Stomach (tissue), 8 donors: ENCODE measurements at regions not wholly inside any gene's neighbourhood (a gene's known extent, or its start where the extent isn't known, plus 50 kb on each side); places are given as distances from the start of the nearest gene placed in this dataset.

Experiments
- DNase-seq, 2 donors: peaks; one replicate each; pipeline versions ENCODE4 v3.0.0 to v3.0.0-alpha.2; 2013 to 2019
- H3K27ac ChIP-seq, 5 donors: fragments of 200-600 bp in 4 of 5; sonication (generic) in 4 of 5; one replicate each; pipeline ENCODE4 v1.5.1; 2013 to 2019; ENCODE audit warnings: mild to moderate bottlenecking in 1 of 5, moderate library complexity in 1 of 5
- H3K27me3 ChIP-seq, 3 donors: fragments of 200-600 bp; sonication (generic); one replicate each; pipeline ENCODE4 v1.5.1; 2017 to 2019; ENCODE audit warnings: mixed run types in 1 of 3
- H3K36me3 ChIP-seq, 4 donors: fragments of 200-600 bp; sonication (generic); 1 replicate in 3 of 4; 2 replicates in 1 of 4; pipeline ENCODE4 v1.5.1; 2016 to 2019
- H3K4me1 ChIP-seq, 4 donors: fragments of 200-600 bp; sonication (generic); one replicate each; pipeline ENCODE4 v1.5.1; 2016 to 2019
- H3K4me3 ChIP-seq, 4 donors: fragments of 200-600 bp; sonication (generic) in 3 of 4; one replicate each; pipeline ENCODE4 v1.5.1; 2016 to 2019; ENCODE audit warnings: mild to moderate bottlenecking in 1 of 4
- H3K9me3 ChIP-seq, 4 donors: fragments of 200-600 bp; sonication (generic); one replicate each; pipeline ENCODE4 v1.5.1; 2016 to 2019
- CTCF ChIP-seq, 7 experiments: fragments of 450-650 bp in 4 of 7; fragments of 200-600 bp in 3 of 7; sonication (generic) in 3 of 7; IDR thresholded peaks; one replicate each; pipeline ENCODE4 v1.5.1; 2016 to 2019; ENCODE audit warnings: antibody characterized with exemption in 7 of 7, control low read depth in 2 of 7, mild to moderate bottlenecking in 1 of 7
- EP300 ChIP-seq: sonication (generic); formaldehyde crosslinking; IDR thresholded peaks from one replicate; pipeline ENCODE4 v1.6.1; 2017; ENCODE audit warnings: antibody characterized with exemption
- POLR2A ChIP-seq, 4 donors: fragments of 450-650 bp; IDR thresholded peaks; one replicate each; pipeline ENCODE4 v1.6.1; 2016; ENCODE audit warnings: antibody characterized with exemption in 4 of 4, control low read depth in 2 of 4, mild to moderate bottlenecking in 1 of 4, moderate library complexity in 1 of 4
- POLR2AphosphoS5 ChIP-seq, 3 donors: sonication (generic); formaldehyde crosslinking; IDR thresholded peaks; one replicate each; pipeline ENCODE4 v1.6.1; 2016; ENCODE audit warnings: antibody characterized with exemption in 3 of 3
- WGBS, 5 donors: extraction: QIAGEN DNeasy Blood & Tissue Kit in 3 of 5; methylation state at CpG; one replicate each; pipeline versions ENCODE4 v1.1.5 to v1.1.7; 2013 to 2018; 5-methylcytosine and 5-hydroxymethylcytosine counted together
- intact Hi-C: fragments of 100-400 bp; cut with DNase I; formaldehyde crosslinking; loops from one replicate; pipeline ENCODE4 v1.15.1; 2023; ENCODE audit warnings: low total_unique reads
- small RNA-seq, 4 donors: library from RNA; depleted of rRNA; stranded (forward); fragments of <200 nt; gene quantifications; one replicate each; pipeline ENCODE3, GENCODE V24; 2016
- donor health status: healthy with polysubstance abuse.
- donor health status: Bipolar disorder and iron deficiency.
- donor health status: healthy.

GRCh38 chr12:88633312-88633711, 53.0 kb upstream of the KITLG start:
- peak in 1 of 7 experiments; percentile 16 for TF ChIP-seq CTCF (IDR thresholded peaks at IDR 0.05)
- TF ChIP-seq POLR2A (IDR thresholded peaks at IDR 0.05): no peak

GRCh38 chr12:88630561-88630960, 50.3 kb upstream of the KITLG start:
- Histone ChIP-seq H3K4me1 (peaks cover 11 to 37% (median 29%) of the 10 kb centered on the region in 4 donors), H3K4me3 (no peak overlapping the region), H3K36me3 (no peaks in the 10 kb centered on the region), H3K27me3 (no peaks in the 10 kb centered on the region), H3K27ac (no peak overlapping the region), H3K9me3 (no peaks in the 10 kb centered on the region)
- intact Hi-C loops: no loop called here
- TF ChIP-seq POLR2AphosphoS5 (IDR thresholded peaks at IDR 0.05) (no peak), CTCF (IDR thresholded peaks at IDR 0.05) (no peak), EP300 (no peak), POLR2A (IDR thresholded peaks at IDR 0.05) (no peak)
- DNase-seq: peak in 1 of 2 donors; percentile 51

More at GRCh38 chr12:88633312-88633711, 53.0 kb upstream of the KITLG start:
- H3K27ac ChIP-seq: no peak overlapping the region
- no peaks in the 10 kb centered on the region for H3K27me3 ChIP-seq
- intact Hi-C loops: no loop called here
- H3K4me1 ChIP-seq: peaks cover 11 to 29% (median 20%) of the 10 kb centered on the region in 4 donors
- H3K4me3 ChIP-seq: no peak overlapping the region
- no peaks in the 10 kb centered on the region for H3K9me3 ChIP-seq
- DNase-seq: no peak
- 76 to 88% (median 82%) methylated on average over 1 of the region's 1 CpG for WGBS, 5 donors
- H3K36me3 ChIP-seq: no peaks in the 10 kb centered on the region

Small RNAs in the stretch of these regions (small RNA-seq; reads per million reads assigned to genes)
- gene RNU7-120P: 0 reads per million in 4 donors
